ENCODE measurements at regions not wholly inside any gene's neighbourhood (a gene's known extent, or its start where the extent isn't known, plus 50 kb on each side); places are given as distances from the start of the nearest gene placed in this dataset.

DNA sequence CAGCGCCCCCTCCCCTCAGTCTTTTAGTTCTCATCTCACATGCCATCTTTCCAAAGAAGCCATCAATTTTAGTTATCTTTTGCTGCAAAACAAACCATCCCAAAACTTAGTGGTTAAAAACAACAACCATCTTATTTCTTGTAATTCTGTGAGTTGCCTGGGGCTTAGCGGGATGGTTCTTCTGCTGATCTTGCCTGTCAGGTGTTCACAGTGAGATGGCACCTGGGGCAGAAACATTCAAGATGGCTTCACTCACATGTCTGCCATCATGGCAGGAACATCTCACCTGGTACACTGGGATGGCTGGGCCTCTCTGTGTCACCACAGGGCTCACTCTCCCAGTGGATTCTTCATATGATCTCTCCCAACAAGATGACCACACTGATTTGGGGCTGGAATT, 67.6 kb upstream of the KCNK12 start:
- Mint-ChIP-seq H3K9me3 (ENCODE audit: unreplicated experiment) (peaks cover 11% of the 10 kb centered on the region), H3K36me3 (ENCODE audit: insufficient read depth, unreplicated experiment) (no peaks in the 10 kb centered on the region), H3K4me1 (ENCODE audit: low read depth, unreplicated experiment) (no peaks in the 10 kb centered on the region), H3K27me3 (ENCODE audit: insufficient read depth, unreplicated experiment) (peaks cover 8% of the 10 kb centered on the region), H3K27ac (ENCODE audit: unreplicated experiment) (no peak overlapping the region), H3K4me3 (ENCODE audit: unreplicated experiment) (no peak overlapping the region)
- H3K27me3 ChIP-seq (replicated peaks; ENCODE audit: control insufficient read depth, insufficient read depth, low read length): no peaks in the 10 kb centered on the region
- no peaks in the 10 kb centered on the region for H3K36me3 ChIP-seq (ENCODE audit: control insufficient read depth, insufficient read depth, low read length)
- TF ChIP-seq, protein P1, sequence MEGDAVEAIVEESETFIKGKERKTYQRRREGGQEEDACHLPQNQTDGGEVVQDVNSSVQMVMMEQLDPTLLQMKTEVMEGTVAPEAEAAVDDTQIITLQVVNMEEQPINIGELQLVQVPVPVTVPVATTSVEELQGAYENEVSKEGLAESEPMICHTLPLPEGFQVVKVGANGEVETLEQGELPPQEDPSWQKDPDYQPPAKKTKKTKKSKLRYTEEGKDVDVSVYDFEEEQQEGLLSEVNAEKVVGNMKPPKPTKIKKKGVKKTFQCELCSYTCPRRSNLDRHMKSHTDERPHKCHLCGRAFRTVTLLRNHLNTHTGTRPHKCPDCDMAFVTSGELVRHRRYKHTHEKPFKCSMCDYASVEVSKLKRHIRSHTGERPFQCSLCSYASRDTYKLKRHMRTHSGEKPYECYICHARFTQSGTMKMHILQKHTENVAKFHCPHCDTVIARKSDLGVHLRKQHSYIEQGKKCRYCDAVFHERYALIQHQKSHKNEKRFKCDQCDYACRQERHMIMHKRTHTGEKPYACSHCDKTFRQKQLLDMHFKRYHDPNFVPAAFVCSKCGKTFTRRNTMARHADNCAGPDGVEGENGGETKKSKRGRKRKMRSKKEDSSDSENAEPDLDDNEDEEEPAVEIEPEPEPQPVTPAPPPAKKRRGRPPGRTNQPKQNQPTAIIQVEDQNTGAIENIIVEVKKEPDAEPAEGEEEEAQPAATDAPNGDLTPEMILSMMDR (IDR thresholded peaks at IDR 0.05; ENCODE audit: insufficient read depth in 1 of 2, low read depth in 1 of 2, low read length in 1 of 2, severe bottlenecking in 1 of 2, unreplicated experiment in 1 of 2): no peak
- peaks cover 5% of the 10 kb centered on the region; the same call in 1 of the 2 replicates for H3K4me1 ChIP-seq
- H3K9me3 ChIP-seq: no peaks in the 10 kb centered on the region
- POLR2A ChIA-PET: no interaction called here
- CTCF ChIA-PET: interaction anchor here (0.6 kb wide), 1 partner anchor 117 kb away, joined by 3 read pairs; no protein-coding TSS in a partner anchor
- H3K4me3 ChIP-seq (ENCODE audit: low read depth, low read length): no peak overlapping the region
- no peak for DNase-seq
- BruUV-seq (replicated peaks): no TSS peak
- intact Hi-C loops (cut with micrococcal nuclease; ENCODE audit: unreplicated experiment): loop anchor here (5.0 kb wide), 1 partner anchor 201 kb away; no protein-coding TSS in a partner anchor

DNA sequence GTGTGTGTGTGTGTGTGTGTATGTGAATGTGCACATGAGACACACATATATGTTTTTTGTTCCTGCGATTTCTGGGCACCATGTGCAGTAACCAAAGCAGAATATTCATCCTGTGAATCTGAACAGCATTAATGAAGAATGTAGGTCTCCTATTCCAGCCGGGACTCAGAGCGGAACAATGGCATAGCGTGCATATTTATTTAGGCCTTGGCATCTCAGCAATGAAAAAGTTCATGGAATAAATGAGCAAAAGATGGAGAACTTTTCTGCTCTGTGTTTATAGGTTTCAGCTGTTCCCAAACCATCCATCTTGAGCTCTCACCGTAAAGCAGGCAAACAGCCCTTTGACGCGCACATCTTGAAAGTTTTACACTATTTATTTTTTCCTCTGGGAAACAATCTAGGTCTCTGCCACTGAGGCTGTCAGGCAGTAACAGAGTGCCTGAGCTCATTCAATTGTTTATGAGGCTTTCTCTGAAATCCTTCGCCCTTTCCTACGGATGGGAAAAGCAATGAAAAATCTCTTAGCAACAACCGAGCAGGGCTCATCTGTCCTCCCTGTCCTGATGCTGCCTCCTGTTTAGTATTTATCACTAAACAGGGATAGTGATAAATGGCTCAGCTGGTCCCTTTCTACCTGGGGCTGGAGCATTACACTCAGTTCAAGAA, 65.9 kb upstream of the KCNK12 start:
- H3K9me3 Mint-ChIP-seq (ENCODE audit: unreplicated experiment): peaks cover 11% of the 10 kb centered on the region
- CTCF ChIA-PET: no interaction called here
- BruUV-seq (replicated peaks): no TSS peak
- no peak for DNase-seq
- H3K27ac Mint-ChIP-seq (ENCODE audit: unreplicated experiment): no peak overlapping the region
- no peaks in the 10 kb centered on the region for H3K36me3 Mint-ChIP-seq (ENCODE audit: insufficient read depth, unreplicated experiment)
- no peaks in the 10 kb centered on the region for H3K4me1 Mint-ChIP-seq (ENCODE audit: low read depth, unreplicated experiment)
- POLR2A ChIA-PET: no interaction called here
- H3K4me1 ChIP-seq: peaks cover 5% of the 10 kb centered on the region; the same call in 1 of the 2 replicates
- no peaks in the 10 kb centered on the region for H3K9me3 ChIP-seq
- H3K4me3 Mint-ChIP-seq (ENCODE audit: unreplicated experiment): no peak overlapping the region
- H3K4me3 ChIP-seq (ENCODE audit: low read depth, low read length): no peak overlapping the region
- H3K36me3 ChIP-seq (ENCODE audit: control insufficient read depth, insufficient read depth, low read length): no peaks in the 10 kb centered on the region
- no peaks in the 10 kb centered on the region for H3K27me3 ChIP-seq (replicated peaks; ENCODE audit: control insufficient read depth, insufficient read depth, low read length)
- H3K27me3 Mint-ChIP-seq (ENCODE audit: insufficient read depth, unreplicated experiment): peaks cover 4% of the 10 kb centered on the region
- intact Hi-C loops (cut with micrococcal nuclease; ENCODE audit: unreplicated experiment): loop anchor here (5.0 kb wide), 1 partner anchor 199 kb away; no protein-coding TSS in a partner anchor
- TF ChIP-seq, protein P1 (IDR thresholded peaks at IDR 0.05; ENCODE audit: insufficient read depth in 1 of 2, low read depth in 1 of 2, low read length in 1 of 2, severe bottlenecking in 1 of 2, unreplicated experiment in 1 of 2): no peak

DNA sequence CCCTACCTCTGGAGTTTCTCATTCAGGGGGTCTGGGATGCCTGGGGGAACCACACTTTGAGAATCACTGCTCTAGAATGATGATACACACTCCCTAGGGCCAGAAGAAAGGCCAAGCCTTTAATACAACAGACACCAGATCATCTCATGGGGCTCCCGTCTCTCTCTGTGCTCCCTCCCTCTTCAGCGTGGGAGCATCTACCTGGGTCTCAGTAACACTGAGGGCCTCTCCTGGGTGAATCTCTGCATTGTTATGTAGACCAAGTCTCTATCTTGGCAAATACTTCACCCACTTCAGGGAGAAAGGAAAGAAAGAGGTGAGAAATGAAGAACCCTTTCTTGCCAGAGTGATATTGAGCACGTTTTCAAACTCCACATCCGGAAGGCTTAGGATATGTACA, 65.4 kb upstream of the KCNK12 start:
- POLR2A ChIA-PET: no interaction called here
- Histone ChIP-seq H3K9me3 (no peaks in the 10 kb centered on the region), H3K4me1 (peaks cover under 1% of the 10 kb centered on the region; the same call in 1 of the 2 replicates), H3K4me3 (ENCODE audit: low read depth, low read length) (no peak overlapping the region), H3K27me3 (replicated peaks; ENCODE audit: control insufficient read depth, insufficient read depth, low read length) (no peaks in the 10 kb centered on the region), H3K36me3 (ENCODE audit: control insufficient read depth, insufficient read depth, low read length) (no peaks in the 10 kb centered on the region)
- H3K4me1 Mint-ChIP-seq (ENCODE audit: low read depth, unreplicated experiment): no peaks in the 10 kb centered on the region
- H3K36me3 Mint-ChIP-seq (ENCODE audit: insufficient read depth, unreplicated experiment): no peaks in the 10 kb centered on the region
- TF ChIP-seq, protein P1 (IDR thresholded peaks at IDR 0.05; ENCODE audit: insufficient read depth in 1 of 2, low read depth in 1 of 2, low read length in 1 of 2, severe bottlenecking in 1 of 2, unreplicated experiment in 1 of 2): no peak
- no peak for DNase-seq
- H3K9me3 Mint-ChIP-seq (ENCODE audit: unreplicated experiment): peaks cover 11% of the 10 kb centered on the region
- CTCF ChIA-PET: no interaction called here
- H3K27me3 Mint-ChIP-seq (ENCODE audit: insufficient read depth, unreplicated experiment): peaks cover 4% of the 10 kb centered on the region
- no peak overlapping the region for H3K27ac Mint-ChIP-seq (ENCODE audit: unreplicated experiment)
- H3K4me3 Mint-ChIP-seq (ENCODE audit: unreplicated experiment): no peak overlapping the region
- no TSS peak for BruUV-seq (replicated peaks)
- intact Hi-C loops (cut with micrococcal nuclease; ENCODE audit: unreplicated experiment): loop anchor here (5.0 kb wide), 1 partner anchor 199 kb away; no protein-coding TSS in a partner anchor
